22Rv1 (cell line): ENCODE measurements at regions not wholly inside any gene's neighbourhood (a gene's known extent, or its start where the extent isn't known, plus 50 kb on each side); places are given as distances from the start of the nearest gene placed in this dataset.
A peak's percentile ranks its signal among the peaks of the same experiment; 100 is the strongest.

Experiments
- H3K27ac ChIP-seq: fragments of 450-650 bp; 2 replicates; pipeline ENCODE4 v1.5.1; 2017
- ZFX ChIP-seq: fragments of 450-650 bp; IDR thresholded peaks from 2 replicates; pipeline ENCODE4 v1.6.1; 2017; ENCODE audit warnings: antibody characterized with exemption, borderline replicate concordance
- TF ChIP-seq, protein P1 (sequence below): fragments of 450-650 bp; IDR thresholded peaks from 2 replicates; pipeline ENCODE4 v1.5.1; 2017; ENCODE audit warnings: mild to moderate bottlenecking

DNA sequence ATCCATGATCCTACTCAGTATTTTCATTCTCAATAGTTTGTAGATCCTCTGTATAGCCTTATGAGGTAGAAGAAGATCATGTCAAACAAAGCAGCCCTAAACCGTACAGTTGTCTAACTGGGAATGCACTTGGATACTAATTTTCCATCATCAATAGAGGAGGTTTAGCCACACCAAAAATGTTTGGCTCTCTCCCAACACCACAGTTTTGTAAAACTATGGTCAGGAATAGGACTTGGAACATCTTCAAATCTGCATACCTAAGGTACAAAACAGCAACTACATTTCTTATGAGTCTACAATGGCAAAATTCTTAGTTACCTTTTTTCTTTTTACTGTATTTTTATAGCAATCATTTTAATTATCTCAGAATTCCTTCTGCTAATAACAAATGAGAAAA lies 1001.6 kb downstream of the ROBO2 start:
- no peak for TF ChIP-seq ZFX
- TF ChIP-seq, protein P1, sequence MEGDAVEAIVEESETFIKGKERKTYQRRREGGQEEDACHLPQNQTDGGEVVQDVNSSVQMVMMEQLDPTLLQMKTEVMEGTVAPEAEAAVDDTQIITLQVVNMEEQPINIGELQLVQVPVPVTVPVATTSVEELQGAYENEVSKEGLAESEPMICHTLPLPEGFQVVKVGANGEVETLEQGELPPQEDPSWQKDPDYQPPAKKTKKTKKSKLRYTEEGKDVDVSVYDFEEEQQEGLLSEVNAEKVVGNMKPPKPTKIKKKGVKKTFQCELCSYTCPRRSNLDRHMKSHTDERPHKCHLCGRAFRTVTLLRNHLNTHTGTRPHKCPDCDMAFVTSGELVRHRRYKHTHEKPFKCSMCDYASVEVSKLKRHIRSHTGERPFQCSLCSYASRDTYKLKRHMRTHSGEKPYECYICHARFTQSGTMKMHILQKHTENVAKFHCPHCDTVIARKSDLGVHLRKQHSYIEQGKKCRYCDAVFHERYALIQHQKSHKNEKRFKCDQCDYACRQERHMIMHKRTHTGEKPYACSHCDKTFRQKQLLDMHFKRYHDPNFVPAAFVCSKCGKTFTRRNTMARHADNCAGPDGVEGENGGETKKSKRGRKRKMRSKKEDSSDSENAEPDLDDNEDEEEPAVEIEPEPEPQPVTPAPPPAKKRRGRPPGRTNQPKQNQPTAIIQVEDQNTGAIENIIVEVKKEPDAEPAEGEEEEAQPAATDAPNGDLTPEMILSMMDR: no peak
- no peak overlapping the region for H3K27ac ChIP-seq

DNA sequence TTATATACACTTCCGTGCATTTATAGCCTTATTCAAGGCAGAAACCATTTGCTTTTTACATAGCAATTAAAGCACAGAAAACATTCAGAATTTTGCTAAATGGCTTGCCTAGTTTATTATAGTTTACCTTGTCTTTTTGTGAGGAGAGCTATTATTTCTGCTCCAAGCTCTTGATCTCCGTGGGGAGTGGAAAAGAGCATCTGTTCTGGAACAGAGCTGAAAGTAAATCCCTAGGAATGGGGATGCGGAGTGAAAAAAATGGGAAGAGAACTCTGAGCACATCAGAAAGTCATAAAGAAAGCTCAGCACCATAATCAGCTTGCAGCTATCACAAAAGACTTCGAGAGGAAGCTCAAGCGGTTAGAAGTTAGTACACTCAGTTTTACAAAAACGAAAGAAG lies 1006.7 kb downstream of the ROBO2 start:
- TF ChIP-seq, protein P1: no peak
- H3K27ac ChIP-seq: no peak overlapping the region

DNA sequence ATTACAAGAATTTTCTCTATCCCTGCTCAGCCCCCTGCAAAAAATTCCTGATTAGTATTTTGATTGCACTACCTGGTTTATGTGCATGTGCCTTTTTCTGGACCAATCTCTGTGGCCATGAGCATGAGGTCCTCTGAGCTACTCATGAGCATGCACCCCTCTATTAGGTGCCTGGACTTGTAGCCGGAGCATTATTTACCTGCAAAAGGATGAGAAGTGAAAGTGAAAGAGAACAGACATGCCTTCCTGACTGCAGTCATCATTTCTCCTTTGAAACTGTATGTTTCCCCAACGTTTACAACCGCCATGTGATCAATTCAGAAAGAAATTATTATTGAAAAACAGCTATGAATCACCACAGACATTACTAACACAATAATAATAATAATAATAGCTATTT lies 1008.8 kb downstream of the ROBO2 start:
- no peak overlapping the region for H3K27ac ChIP-seq
- no peak for TF ChIP-seq ZFX
- TF ChIP-seq, protein P1: no peak

DNA sequence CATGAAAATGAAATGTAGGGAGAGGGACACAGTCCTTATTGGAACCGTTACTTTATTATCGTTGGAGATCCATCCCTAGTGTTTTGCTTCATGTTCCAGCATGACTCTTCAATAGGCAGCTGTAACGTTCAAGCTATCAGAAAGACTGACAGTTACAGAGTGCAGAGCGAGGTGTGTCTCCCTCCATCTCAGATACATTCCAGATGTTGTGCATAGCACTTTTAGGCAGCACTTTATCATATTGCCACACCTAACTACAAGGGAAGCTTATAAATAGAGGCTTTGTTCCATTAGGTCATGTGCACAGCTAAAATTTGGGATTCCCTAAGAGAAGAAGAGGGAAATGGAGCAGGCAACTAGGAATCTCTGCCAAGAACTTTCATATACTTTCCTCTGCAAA lies 1009.6 kb downstream of the ROBO2 start:
- no peak for TF ChIP-seq ZFX
- TF ChIP-seq, protein P1: no peak
- no peak overlapping the region for H3K27ac ChIP-seq

DNA sequence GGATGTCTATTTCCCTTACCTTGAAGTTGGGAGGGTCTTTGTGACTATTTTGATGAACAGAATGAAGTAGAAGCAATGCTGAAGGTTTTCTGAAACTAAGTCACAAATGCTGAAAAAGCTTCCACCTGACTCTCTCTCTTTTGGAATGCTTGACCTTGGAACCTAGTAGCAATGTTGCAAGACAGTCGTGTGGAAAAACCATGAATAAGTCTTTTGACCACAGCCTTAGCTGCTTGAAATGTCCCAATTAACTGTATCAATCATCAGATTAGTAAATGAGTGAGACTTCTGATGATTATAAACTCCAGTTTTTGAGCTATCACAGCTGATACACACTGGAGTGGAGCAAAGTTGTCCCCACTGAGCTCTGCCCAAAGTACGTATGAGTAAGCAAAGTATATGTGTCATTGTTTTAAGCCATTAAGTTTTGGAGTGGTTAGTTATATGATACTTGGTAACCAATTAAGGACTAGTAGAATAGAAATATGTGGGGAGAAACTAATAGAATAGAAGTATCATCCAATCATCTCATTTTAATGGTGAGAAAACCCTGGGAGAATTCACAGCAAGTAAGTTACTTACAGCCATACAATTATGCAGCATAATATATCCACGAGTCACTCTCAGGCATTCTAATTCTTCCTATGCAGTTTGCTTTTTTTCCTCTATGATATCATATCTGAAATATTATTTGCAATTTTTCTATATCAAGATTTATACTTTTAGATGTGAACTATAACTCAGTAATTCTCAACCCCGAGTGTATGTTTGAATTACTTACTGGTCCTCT lies 1010.6 kb downstream of the ROBO2 start:
- no peak overlapping the region for H3K27ac ChIP-seq
- TF ChIP-seq ZFX: no peak
- TF ChIP-seq, protein P1: no peak

DNA sequence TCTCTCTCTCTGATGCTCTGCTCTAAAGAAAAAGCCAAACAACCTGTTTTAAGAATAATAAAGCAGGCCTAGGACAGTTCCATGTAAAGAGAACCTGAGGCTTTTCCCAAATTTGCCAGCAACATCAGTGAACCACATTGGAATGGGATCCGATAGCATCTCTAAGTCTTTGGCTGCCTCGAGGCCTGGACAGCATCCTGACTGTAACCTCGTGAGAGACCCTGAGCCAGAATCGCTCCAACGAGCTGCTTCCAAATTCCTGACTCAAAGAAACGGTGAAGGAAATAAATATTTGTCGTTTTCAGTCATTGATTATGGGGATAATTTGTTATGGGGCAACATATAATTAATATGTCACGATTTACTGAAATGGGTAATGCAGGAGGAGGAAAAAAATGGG lies 1012.8 kb downstream of the ROBO2 start:
- no peak for TF ChIP-seq ZFX
- TF ChIP-seq, protein P1: no peak
- H3K27ac ChIP-seq: no peak overlapping the region

DNA sequence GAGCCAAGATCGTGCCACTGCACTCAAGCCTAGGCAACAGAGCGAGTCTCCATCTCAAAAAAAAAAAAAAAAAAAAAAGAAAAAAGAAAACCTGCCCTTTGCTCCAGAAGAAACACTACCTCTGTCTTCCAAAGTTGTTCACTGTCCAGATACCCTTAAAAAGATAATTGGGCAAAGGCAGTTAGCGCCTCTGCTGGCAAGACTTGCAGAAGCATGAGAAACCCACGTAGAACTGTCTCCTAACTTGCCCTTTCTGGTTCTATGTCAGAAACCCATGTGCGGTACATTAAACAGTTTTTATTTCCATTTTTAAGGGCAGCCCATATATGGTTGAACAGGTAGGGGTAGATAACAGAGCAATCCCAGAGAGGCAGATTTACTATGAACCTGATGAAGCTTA lies 1026.4 kb downstream of the ROBO2 start:
- H3K27ac ChIP-seq: no peak overlapping the region
- no peak for TF ChIP-seq ZFX
- TF ChIP-seq, protein P1: peak; percentile 21; the same call in 1 of the 2 replicates
